ENCODE measurements at regions not wholly inside any gene's neighbourhood (a gene's known extent, or its start where the extent isn't known, plus 50 kb on each side); places are given as distances from the start of the nearest gene placed in this dataset.

DNA sequence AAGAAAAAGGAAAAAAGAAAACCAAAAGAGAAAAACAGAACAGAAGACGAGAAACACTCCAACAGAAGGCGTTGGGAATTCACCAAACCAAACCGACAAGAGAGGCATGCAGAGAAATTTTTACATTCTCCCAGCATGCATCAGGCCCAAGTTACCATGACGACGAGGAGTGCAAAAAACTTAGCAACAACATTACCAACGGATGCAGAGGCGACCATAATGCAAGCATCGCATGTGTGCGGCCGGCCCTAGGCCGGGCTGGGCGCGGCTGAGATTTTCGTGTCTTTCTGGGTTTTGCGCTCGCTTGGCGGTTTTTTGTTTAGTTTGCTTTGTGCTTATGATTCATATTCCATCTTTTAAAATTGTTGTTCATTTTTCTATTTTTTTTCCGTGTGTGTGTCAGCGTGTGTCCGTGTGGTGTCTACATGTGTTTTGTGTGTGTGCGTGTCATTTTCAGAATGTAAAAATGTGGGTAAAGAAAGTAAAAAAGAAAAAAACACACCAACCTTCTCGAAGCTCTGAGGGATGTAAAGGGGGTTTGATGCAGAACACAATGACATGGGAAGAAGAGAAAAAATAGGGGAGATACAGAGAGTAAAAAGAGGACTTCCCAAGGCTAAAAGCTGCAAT, 84.9 kb downstream of the PTPRS start:
- TF ChIP-seq, protein P1, sequence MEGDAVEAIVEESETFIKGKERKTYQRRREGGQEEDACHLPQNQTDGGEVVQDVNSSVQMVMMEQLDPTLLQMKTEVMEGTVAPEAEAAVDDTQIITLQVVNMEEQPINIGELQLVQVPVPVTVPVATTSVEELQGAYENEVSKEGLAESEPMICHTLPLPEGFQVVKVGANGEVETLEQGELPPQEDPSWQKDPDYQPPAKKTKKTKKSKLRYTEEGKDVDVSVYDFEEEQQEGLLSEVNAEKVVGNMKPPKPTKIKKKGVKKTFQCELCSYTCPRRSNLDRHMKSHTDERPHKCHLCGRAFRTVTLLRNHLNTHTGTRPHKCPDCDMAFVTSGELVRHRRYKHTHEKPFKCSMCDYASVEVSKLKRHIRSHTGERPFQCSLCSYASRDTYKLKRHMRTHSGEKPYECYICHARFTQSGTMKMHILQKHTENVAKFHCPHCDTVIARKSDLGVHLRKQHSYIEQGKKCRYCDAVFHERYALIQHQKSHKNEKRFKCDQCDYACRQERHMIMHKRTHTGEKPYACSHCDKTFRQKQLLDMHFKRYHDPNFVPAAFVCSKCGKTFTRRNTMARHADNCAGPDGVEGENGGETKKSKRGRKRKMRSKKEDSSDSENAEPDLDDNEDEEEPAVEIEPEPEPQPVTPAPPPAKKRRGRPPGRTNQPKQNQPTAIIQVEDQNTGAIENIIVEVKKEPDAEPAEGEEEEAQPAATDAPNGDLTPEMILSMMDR (IDR thresholded peaks at IDR 0.05) = no peak
- TF ChIP-seq EP300 (IDR thresholded peaks at IDR 0.05) (no peak), POLR2A (IDR thresholded peaks at IDR 0.05) (no peak)

All from ovary (tissue), 3 donors.